Calu3 (cell line): ENCODE measurements at regions not wholly inside any gene's neighbourhood (a gene's known extent, or its start where the extent isn't known, plus 50 kb on each side); places are given as distances from the start of the nearest gene placed in this dataset.
"Not testable (repeated sequence)": the region's sequence is repeated elsewhere in the genome, so short reads cannot be mapped to it uniquely, and the experiment has no call there.

ENCODE experiments used
- BruUV-seq: library from RNA; stranded (reverse); fragments of 400-500 nt; replicated peaks from 2 replicates; lab custom pipeline; 2021; lab: Mats Ljungman, UMichigan
- CTCF ChIA-PET: fragments of 300-600 bp; sonication (Branson Sonifier 250); formaldehyde crosslinking; loops from one replicate; lab custom pipeline; 2022; ENCODE audit warnings: antibody characterized with exemption; lab: Charles Lee
- DNase-seq: peaks from one replicate; pipeline ENCODE4 v3.0.0; 2022
- H3K27ac Mint-ChIP-seq: one replicate; pipeline ENCODE4 v1.8.0; 2022; ENCODE audit warnings: mixed read lengths; ENCODE audit not compliant: unreplicated experiment
- H3K27me3 Mint-ChIP-seq: one replicate; pipeline ENCODE4 v1.8.0; 2022; ENCODE audit warnings: mixed read lengths; ENCODE audit not compliant: unreplicated experiment
- H3K36me3 Mint-ChIP-seq: one replicate; pipeline ENCODE4 v1.8.0; 2022; ENCODE audit warnings: mild to moderate bottlenecking, moderate library complexity, mixed read lengths; ENCODE audit not compliant: insufficient read depth, unreplicated experiment
- H3K4me1 Mint-ChIP-seq: one replicate; pipeline ENCODE4 v1.8.0; 2022; ENCODE audit warnings: mild to moderate bottlenecking, low read depth, mixed read lengths; ENCODE audit not compliant: unreplicated experiment
- H3K4me3 Mint-ChIP-seq: one replicate; pipeline ENCODE4 v1.8.0; 2022; ENCODE audit warnings: mild to moderate bottlenecking, low read depth, moderate library complexity, mixed read lengths; ENCODE audit not compliant: unreplicated experiment
- H3K9me3 Mint-ChIP-seq: one replicate; pipeline ENCODE4 v1.8.0; 2022; ENCODE audit warnings: low read depth, mixed read lengths; ENCODE audit not compliant: unreplicated experiment
- CTCF ChIP-seq: fragments of 200-600 bp; IDR thresholded peaks from one replicate; pipeline ENCODE4 v1.8.0; 2022; ENCODE audit warnings: antibody characterized with exemption; ENCODE audit not compliant: unreplicated experiment
- intact Hi-C: fragments of 100-400 bp; cut with micrococcal nuclease; formaldehyde crosslinking; loops from one replicate; pipeline ENCODE4 v1.10.0; 2022; ENCODE audit not compliant: unreplicated experiment

DNA sequence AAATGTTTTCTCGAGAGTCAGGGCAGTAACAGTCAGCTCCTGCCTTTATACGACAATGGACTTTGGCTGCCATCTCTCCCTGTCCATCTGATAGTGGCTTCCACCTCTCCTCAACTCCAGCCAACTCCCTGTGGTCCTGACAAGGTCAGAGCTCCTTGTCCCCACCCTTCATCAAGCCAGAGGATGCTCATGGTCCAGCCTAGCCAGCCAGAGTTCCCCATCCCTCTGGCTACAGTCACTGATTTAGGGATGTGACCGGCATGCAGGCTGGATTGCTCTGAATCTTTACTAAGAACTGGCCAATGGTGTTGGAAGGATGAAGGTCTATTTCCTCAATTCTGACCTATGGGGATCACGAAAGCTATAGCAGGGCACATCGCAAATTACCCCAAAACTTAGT is 156.1 kb downstream of the OR4M2 start:
- no peak overlapping the region for H3K27ac Mint-ChIP-seq

DNA sequence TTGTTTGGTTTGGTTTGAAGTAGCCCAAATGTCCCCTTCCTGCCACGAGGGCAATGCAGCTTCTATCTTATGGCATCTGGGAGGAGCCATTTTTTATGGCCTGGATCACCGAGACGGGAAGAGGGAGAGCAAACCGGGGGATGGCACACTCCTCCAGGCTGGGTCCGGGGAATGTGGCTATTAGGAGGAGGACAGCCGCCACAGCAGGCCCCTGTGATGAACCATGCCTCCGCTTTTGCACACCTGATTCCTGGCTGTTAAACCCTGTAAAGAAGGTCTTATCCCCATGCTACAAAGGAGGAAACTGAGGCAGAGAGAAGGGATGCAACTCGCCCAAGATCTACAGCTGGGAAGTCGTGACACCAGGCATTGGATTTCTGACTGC is 157.6 kb downstream of the OR4M2 start:
- CTCF ChIA-PET: no interaction called here
- DNase-seq: no peak
- Mint-ChIP-seq H3K4me1 (no peaks in the 10 kb centered on the region), H3K27ac (no peak overlapping the region), H3K36me3 (no peaks in the 10 kb centered on the region), H3K4me3 (no peak overlapping the region), H3K9me3 (no peaks in the 10 kb centered on the region), H3K27me3 (no peaks in the 10 kb centered on the region)
- BruUV-seq: no TSS peak
- no peak for TF ChIP-seq CTCF
- intact Hi-C loops: no loop called here

More for the DNA sequence above, 156.1 kb downstream of the OR4M2 start:
- CTCF ChIA-PET: no interaction called here
- H3K27me3 Mint-ChIP-seq: no peaks in the 10 kb centered on the region
- no peaks in the 10 kb centered on the region for H3K36me3 Mint-ChIP-seq
- no TSS peak for BruUV-seq
- no peak overlapping the region for H3K4me3 Mint-ChIP-seq
- H3K4me1 Mint-ChIP-seq: no peaks in the 10 kb centered on the region
- H3K9me3 Mint-ChIP-seq: no peaks in the 10 kb centered on the region
- DNase-seq: no peak
- TF ChIP-seq CTCF: no peak
- intact Hi-C loops: no loop called here

DNA sequence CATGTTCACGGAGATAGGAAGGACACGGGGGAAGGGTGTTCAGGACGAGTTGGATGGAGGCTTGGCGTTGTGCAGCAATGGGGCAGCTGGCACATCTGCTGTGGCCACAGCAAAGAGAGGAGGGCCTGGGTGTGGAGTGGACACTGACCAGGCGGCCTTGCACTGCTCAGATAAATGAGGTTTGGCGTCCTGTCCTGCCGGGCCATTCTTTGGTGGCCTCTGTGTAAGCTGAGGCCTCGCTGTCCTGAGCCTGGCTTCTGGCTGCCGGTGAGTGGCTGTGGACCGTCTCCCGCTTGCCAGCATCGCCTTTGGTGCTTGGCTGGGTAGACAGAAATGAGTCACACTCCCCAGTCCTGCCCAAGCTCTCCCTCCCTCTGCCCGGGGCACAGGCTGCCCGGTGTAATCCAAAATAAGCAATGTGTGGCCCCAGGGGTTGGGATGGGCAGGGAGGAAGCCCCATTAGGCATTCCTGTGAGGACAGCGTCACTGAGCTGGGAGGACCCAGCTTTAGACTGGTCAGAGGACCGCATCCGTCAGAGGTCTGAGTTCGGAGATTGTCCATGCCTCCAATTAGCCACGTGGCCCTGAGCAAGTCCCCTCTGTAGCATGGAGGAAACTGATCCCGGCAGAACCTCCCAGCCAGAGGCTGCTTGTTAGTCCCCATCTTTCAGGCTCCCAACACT is 158.1 kb downstream of the OR4M2 start:
- BruUV-seq, DNase-seq, H3K4me1 Mint-ChIP-seq, intact Hi-C loops, H3K27me3 Mint-ChIP-seq, H3K9me3 Mint-ChIP-seq, H3K4me3 Mint-ChIP-seq, H3K27ac Mint-ChIP-seq, CTCF ChIA-PET, H3K36me3 Mint-ChIP-seq: not testable (repeated sequence)

GRCh38 chr15:22238959-22239805 is 158.9 kb downstream of the OR4M2 start:
- intact Hi-C loops, H3K36me3 Mint-ChIP-seq, CTCF ChIA-PET, DNase-seq, H3K4me3 Mint-ChIP-seq, H3K27ac Mint-ChIP-seq, H3K4me1 Mint-ChIP-seq, H3K27me3 Mint-ChIP-seq, H3K9me3 Mint-ChIP-seq, BruUV-seq: not testable (repeated sequence)

- Mint-ChIP-seq H3K36me3 (no peaks in the 10 kb centered on the region), H3K27ac (no peak overlapping the region), H3K4me1 (no peaks in the 10 kb centered on the region), H3K4me3 (no peak overlapping the region), H3K27me3 (no peaks in the 10 kb centered on the region), H3K9me3 (no peaks in the 10 kb centered on the region)
- intact Hi-C loops: no loop called here
- BruUV-seq: no TSS peak
- no peak for TF ChIP-seq CTCF
- no peak for DNase-seq
- CTCF ChIA-PET: no interaction called here
These were observed 159.5 kb downstream of the OR4M2 start for GRCh38 chr15:22239806-22240180.
